ENCODE measurements at regions not wholly inside any gene's neighbourhood (a gene's known extent, or its start where the extent isn't known, plus 50 kb on each side); places are given as distances from the start of the nearest gene placed in this dataset.

DNA sequence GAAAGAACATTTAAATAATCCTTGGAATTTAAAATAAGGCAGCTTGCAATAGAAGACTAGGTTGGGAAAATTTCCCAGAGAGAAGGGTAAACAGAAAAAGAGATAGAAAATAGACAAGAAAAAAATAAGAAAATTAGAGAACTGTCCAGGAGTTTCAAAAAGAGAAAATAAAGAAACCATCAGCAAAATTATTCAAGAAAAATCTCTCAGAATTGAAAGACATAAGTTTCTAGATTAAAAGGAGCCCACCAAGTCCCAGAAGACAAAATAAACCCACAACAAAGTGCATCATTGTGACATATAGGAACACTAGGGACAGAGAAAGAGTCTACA lies 88.6 kb upstream of the CDYL start (continued):
- no peak for TF ChIP-seq ZNF609 (CRISPR knock-in tag; IDR thresholded peaks at IDR 0.05; ENCODE audit: borderline replicate concordance)
- TF ChIP-seq, protein P1, sequence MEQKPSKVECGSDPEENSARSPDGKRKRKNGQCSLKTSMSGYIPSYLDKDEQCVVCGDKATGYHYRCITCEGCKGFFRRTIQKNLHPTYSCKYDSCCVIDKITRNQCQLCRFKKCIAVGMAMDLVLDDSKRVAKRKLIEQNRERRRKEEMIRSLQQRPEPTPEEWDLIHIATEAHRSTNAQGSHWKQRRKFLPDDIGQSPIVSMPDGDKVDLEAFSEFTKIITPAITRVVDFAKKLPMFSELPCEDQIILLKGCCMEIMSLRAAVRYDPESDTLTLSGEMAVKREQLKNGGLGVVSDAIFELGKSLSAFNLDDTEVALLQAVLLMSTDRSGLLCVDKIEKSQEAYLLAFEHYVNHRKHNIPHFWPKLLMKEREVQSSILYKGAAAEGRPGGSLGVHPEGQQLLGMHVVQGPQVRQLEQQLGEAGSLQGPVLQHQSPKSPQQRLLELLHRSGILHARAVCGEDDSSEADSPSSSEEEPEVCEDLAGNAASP (IDR thresholded peaks at IDR 0.05): 0 out of 2 replicates have a peak, but pooled peaks have one; percentile 19
- TF ChIP-seq ZNF311 (CRISPR knock-in tag; IDR thresholded peaks at IDR 0.05): no peak
- no peak for TF ChIP-seq SETDB1 (IDR thresholded peaks at IDR 0.05; ENCODE audit: low read length)
- TF ChIP-seq, protein P2, sequence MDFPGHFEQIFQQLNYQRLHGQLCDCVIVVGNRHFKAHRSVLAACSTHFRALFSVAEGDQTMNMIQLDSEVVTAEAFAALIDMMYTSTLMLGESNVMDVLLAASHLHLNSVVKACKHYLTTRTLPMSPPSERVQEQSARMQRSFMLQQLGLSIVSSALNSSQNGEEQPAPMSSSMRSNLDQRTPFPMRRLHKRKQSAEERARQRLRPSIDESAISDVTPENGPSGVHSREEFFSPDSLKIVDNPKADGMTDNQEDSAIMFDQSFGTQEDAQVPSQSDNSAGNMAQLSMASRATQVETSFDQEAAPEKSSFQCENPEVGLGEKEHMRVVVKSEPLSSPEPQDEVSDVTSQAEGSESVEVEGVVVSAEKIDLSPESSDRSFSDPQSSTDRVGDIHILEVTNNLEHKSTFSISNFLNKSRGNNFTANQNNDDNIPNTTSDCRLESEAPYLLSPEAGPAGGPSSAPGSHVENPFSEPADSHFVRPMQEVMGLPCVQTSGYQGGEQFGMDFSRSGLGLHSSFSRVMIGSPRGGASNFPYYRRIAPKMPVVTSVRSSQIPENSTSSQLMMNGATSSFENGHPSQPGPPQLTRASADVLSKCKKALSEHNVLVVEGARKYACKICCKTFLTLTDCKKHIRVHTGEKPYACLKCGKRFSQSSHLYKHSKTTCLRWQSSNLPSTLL (IDR thresholded peaks at IDR 0.05): no peak
- no peak for TF ChIP-seq ZNF655 (CRISPR knock-in tag; IDR thresholded peaks at IDR 0.05)
- TF ChIP-seq, protein P3, sequence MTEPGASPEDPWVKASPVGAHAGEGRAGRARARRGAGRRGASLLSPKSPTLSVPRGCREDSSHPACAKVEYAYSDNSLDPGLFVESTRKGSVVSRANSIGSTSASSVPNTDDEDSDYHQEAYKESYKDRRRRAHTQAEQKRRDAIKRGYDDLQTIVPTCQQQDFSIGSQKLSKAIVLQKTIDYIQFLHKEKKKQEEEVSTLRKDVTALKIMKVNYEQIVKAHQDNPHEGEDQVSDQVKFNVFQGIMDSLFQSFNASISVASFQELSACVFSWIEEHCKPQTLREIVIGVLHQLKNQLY (CRISPR knock-in tag; conservative IDR thresholded peaks at IDR 0.05): no peak
- no peak for TF ChIP-seq THRAP3 (IDR thresholded peaks at IDR 0.05; ENCODE audit: borderline replicate concordance)
- no peak for TF ChIP-seq DPF2 (IDR thresholded peaks at IDR 0.05)
- TF ChIP-seq ILF3 (IDR thresholded peaks at IDR 0.05; ENCODE audit: borderline replicate concordance): no peak
- no peak for TF ChIP-seq MCM3 (IDR thresholded peaks at IDR 0.05)
- TF ChIP-seq IFI16 (CRISPR knock-in tag; IDR thresholded peaks at IDR 0.05): no peak
- TF ChIP-seq CHD2 (IDR thresholded peaks at IDR 0.05; ENCODE audit: low read depth, low read length): no peak

All from K562 (cell line).